Fibroblast of peridontal ligament (primary cell): ENCODE measurements at regions not wholly inside any gene's neighbourhood (a gene's known extent, or its start where the extent isn't known, plus 50 kb on each side); places are given as distances from the start of the nearest gene placed in this dataset.

ENCODE experiments used
- DNase-seq: peaks from one replicate; pipeline ENCODE4 v3.0.0-alpha.2; 2010; ENCODE audit errors: extremely low read depth

- DNase-seq: no peak
Observed at GRCh38 chr11:115665175-115665821, 161.1 kb upstream of the CADM1 start.

DNA sequence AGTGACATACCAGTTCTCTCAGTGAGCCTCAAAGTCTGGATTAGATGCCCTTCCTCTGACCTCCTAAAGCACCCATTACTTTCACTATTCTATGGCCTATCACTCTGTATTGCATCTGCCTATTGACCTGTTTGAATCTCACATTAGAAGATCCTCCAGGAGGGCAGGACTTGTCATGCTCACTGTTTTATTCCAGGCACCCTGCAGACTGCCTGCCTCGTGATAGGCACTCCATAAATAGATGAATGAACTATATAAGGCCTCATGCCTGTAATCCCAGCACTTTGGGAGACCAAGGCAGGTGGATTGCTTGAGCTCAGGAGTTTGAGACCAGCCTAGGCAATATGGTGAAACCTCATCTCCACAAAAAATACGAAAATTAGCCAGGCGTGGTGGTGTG, 160.1 kb upstream of the CADM1 start:
- DNase-seq: no peak

DNA sequence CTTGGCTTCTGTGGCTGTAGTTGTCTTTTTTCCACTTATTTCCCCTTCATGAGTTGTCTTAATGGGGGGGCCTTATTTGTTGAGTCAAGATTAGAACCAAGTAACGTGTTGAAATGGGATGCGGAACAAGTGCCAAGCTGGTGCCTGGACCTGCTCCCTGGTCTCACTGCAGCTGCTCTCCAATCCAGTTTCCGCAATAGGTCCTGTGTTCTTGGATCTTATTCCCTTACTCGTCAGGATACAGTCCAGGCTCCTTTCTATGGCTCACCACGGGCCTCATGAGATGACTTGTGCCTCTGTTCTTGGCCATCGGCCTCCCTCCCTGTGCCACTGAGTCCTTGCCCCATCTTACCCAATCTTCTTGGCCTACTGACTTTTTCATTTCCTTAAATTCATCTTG, 159.6 kb upstream of the CADM1 start:
- no peak for DNase-seq

DNA sequence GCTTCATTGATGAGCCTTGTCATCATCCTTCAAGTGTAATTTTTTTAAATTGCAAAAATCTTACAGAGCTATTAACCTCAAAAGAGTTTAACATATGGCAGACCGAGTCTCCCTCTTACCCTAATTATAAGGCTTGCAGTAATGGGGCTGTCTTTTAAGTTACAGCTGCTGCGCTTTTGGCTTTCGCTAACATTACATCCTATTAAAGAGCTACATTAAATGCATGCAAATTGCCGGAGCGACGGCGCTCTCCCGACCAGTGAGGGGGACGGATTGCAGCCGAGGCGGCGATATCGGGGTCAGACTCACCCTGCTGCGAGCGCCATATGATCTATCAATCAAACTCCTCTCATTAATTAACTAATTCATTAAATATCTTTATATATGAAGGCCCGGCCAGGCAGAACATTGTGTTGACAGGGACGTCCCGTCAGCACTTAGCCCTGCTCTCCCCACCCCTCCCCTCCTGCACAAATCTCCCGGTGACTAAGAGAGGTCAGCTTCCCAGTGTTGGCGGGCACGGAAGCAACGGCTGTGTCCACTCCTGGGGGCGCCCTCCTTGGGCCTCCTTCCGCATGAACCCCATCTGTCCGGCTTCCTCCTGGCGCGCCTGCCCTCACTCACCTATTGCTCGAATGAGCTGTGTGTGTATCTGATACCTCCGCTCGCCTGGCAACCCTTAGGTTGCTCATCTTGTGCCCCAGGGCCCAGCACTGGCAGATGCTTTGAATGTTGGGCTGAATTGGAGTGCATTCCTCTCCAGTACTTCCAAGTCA, 156.0 kb upstream of the CADM1 start:
- DNase-seq: no peak

DNA sequence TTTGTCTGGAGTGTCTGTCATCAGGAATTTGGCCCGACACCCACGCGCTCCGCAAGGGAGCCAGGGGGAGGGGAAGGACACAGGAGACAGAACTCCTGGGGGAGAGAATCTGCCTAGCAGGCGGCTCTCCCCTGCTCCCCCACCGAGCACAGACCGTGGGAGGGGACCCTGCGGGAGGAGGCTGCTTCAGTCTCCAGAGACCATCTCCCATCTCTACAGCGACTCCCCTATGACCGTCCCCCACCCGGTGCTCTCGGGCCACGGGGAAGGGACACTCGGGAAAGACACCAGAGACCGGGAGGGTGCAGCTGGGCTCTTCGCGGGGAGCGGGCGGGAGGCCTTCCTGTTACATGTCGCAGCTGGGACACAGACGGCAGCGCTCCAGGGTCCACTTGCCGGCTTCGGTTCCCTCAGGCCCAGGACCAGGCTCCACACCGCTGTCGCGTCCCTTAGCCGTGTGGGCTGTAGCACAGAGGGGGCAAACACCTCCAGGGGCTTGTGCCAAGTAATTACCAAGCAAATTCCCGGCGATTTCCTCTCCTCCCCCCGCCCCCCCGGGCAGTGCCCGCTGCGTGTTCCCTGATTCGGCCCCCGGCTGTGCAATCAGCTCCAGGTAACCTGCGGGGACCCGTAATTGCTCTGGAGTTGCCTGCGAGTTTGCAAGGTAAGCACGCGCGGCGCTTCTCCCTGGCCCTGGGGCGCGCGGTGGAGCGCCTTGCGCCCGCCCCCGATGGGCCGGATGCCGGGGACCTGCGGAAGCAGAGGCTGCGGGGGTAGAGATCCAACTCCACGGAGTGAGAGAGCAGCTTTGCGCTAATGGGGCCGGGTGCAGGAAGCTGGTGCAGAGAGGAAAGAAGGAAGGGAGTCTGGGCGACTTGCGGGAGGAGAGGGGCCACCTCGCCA, 155.1 kb upstream of the CADM1 start:
- DNase-seq: no peak

- peak; percentile 8 for DNase-seq
Observed at GRCh38 chr11:115657586-115657985, 153.4 kb upstream of the CADM1 start.

DNA sequence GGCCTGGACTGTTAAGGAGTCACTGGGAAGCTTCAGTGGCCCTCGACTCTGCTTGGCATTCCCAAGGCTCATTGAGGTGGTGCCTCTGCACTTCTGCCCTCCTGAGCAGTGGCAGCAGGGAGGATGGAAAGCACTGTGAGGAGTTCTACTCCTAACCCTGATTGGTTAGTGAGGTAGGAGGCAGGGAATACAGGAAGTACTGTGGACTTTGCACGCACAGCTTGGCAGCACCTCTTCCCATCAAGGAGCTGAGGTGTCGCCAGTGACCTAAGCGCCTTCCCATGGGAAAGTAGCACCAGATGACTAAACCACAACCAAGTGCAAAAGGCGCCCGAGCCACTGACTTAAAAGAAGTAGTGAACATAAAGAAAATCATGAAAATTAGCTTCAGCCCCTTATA, 152.5 kb upstream of the CADM1 start:
- no peak for DNase-seq

DNA sequence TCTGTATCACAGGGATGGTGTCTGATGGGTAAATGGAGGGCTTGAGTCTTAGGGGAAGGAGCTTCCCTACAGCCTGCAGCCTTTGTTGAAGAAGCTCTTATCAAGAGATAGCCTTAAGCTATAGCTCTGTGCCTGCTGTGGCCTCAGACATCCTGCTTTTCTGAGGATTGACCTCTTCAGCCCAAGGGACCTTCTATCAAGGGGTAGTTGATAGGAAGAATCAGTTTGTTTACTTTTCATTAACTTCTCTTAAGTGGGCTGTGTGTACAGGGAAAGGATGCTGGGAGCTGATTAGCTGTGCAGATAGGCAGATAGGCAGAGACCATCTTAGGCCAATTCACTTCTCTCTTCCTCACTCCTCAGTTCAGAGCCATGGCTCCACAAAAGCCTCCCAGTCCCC, 151.8 kb upstream of the CADM1 start:
- DNase-seq: no peak

DNA sequence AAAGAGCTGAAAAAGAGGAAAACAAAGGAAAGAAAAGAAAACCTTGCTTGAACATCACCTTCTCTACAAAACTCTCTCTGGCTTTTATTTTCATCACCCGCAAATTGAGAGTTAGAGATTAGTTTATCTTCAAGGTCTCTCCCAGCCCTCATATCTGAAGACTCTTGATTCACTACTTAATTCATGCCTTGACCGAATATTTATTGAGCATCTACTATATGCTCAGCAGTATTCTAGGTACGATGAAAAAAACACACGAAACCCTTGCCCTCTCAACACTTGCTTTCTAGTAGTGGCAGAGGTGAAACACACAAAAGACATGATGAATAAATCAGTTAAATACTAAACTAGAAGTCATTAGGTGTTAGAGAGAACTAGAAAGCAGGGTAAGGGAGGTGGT, 150.6 kb upstream of the CADM1 start:
- DNase-seq: no peak

- no peak for DNase-seq
Observed at GRCh38 chr11:115653926-115654325, 149.7 kb upstream of the CADM1 start.

- DNase-seq: no peak
Observed at GRCh38 chr11:115653076-115653475, 148.9 kb upstream of the CADM1 start.

DNA sequence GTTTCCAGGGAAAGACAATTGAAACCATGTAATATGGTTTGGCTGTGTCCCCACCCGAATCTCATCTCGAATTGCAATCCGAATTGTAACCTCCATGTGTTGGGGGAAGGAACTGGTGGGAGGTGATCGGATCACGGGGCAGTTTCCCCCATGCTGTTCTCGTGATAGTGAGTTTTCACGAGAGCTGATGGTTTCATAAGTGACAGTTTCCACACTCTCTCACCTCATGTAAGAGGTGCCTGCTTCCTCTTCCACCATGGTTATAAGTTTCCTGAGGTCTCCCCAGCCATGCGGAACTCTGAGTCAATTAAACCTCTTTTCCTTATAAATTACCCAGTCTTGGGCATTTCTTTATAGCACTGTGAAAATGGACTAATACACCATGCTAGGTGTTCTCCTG, 148.3 kb upstream of the CADM1 start:
- DNase-seq: no peak

DNA sequence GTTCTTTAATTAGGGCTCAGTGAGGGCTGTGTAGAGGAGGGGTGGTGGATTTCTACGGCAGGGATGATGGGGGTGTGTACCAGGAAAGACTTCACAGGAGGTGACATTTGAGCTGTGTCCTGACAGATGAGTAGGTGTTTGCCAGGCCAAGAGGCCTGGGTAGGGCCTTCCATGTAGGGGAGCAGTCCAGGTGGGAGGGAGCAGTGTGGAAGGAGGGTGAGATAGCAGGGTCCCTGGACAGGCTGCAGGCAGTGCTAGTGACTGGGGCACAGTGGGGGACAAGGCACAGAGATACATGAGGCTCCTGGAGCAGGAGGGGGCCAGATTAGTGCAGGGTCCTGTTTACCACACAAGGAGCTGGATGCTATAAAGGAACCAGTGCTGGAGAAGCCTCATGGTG, 147.9 kb upstream of the CADM1 start:
- no peak for DNase-seq

DNA sequence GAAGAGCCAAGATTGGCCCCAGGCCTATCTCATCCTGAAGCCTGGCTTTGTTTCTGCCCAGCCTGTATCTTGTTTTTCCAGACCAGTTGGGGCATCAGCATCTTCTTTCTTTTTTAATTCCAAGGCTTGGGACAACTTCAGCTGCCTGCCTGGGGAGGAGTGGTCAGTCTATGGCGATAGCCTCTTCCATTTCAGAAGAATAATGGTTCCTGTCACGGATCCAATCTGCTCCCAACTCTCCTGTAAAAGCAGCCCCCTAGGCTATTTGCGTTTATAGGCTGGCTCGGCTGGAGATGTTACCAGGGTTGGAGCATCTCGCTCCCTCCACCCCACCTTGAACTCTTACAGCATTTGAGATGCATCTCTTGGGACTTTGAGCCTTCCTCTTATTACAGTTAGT, 145.2 kb upstream of the CADM1 start:
- DNase-seq: no peak

DNA sequence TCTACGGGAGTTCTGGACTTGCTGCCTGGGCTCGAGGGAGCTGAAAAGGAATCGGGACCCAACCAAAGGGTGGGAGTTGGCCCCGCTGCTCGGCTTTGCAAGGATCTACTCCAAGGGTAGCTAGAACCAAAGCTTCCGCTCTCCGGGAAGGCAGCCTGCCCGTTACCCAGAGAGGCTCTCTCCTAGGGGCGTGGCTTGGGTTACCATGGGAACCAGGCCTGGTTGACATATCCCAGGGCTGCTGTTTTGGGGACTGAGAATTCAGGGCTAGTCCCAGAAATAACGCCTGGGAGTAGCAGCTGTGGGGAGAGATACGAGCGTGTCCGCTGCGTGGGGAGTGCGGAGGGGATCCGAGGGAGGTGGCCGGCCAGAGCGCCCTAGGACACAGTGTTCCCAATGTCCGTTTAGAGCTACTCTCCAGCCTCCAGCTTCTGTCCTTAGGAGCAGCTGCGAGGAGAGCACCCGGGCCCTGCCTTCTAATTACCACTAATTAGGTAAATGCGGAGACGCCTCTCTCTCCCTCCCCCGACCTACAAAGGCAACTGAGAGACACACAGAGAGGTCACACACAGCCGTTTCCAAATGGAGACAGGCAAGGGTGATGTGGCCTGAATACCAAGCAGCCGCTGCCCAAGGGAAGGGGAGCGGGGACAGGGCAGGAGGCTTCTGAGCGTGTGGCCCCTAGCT, 141.6 kb upstream of the CADM1 start:
- DNase-seq: no peak

- peak; percentile 9 for DNase-seq
Observed at GRCh38 chr11:115644856-115645255, 140.6 kb upstream of the CADM1 start.

- DNase-seq: no peak
Observed at GRCh38 chr11:115643549-115644270, 139.5 kb upstream of the CADM1 start.

- no peak for DNase-seq
Observed at GRCh38 chr11:115642660-115643059, 138.4 kb upstream of the CADM1 start.

DNA sequence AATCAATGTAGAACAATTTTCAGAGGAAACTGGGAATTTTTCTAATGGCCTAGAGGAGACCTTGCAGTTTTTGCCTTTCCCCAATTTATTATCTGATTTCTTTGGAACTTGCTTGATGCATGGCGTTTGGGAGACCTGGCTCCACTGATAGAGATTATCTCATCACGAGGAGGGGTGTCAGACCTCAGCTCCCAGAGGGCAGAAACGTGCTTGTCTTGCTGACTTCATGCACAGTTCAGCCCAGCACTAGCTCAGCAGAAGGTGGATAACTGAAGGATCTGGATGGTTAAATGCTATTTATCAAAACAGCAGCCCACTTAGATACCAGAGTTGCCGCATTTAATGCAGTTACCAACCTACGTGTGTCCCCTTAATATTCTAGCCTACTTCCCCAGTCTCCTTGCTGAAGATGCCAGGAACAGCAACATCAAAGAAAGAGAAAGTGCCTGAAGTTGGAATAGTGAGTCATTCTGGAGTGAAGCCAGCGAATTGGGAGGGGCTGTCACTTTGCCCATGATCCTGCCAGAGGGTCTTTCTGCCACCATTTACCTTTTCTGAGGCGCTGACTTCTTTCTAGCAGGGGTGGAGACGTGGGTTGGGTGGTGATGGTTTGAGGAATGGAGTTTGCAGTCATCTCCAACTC, 133.5 kb upstream of the CADM1 start:
- no peak for DNase-seq

DNA sequence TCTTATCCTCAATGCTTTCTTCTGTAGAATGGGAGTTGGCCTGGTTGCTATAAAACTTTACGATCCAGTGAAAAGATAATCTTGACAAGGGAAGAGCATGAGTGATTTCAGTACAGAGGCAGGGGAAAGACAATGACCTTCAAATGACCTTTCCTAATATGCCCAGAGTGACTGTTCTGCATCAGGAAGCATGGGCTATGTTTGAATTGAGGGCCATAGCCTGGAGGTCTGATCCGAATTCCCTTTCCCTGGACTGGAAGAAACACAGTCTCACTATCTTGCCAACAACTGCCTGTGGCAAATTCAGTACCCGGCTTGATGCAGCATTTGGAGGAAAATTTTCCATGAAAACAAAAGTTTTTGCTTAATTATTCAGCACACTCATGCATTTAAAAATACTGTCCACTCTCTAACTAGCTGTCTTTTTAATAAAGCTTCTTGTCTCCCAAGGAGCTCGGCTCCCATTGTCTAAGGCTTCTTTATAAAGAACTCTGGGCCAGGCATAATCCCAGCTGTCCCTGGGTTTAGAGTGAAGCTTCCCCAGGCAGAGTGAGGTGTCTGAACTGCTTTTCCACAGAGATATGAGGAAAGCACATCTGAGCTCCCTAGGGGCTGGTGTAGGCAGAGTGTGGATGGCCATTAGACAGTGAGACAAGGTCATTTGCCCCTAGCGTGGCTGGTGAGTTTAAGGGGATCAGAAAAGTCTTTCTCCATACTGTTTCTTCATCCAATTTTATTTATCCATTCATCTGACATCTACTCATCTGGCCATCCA, 132.7 kb upstream of the CADM1 start:
- no peak for DNase-seq
